Neutrophil (primary cell): ENCODE measurements at regions not wholly inside any gene's neighbourhood (a gene's known extent, or its start where the extent isn't known, plus 50 kb on each side); places are given as distances from the start of the nearest gene placed in this dataset.

Experiments used
- H3K27ac ChIP-seq: fragments of 200-600 bp; sonication (generic); 2 replicates; pipeline ENCODE4 v1.5.1; 2016; ENCODE audit warnings: mild to moderate bottlenecking, moderate library complexity
- H3K27me3 ChIP-seq: fragments of 200-600 bp; sonication (generic); 2 replicates; pipeline ENCODE4 v1.6.0; 2016; ENCODE audit warnings: mild to moderate bottlenecking
- H3K36me3 ChIP-seq: fragments of 200-600 bp; sonication (generic); 2 replicates; pipeline ENCODE4 v1.5.1; 2017
- H3K4me1 ChIP-seq, 2 experiments: fragments of 200-600 bp in 1 of 2; sonication (generic) in 1 of 2; 1 replicate in 1 of 2; 2 replicates in 1 of 2; pipeline versions ENCODE4 v1.5.1 to v1.6.1; 2013 to 2016; ENCODE audit warnings: low read depth in 1 of 2, low read length in 1 of 2, mild to moderate bottlenecking in 1 of 2, moderate library complexity in 1 of 2; ENCODE audit not compliant: control insufficient read depth in 1 of 2, insufficient read depth in 1 of 2
- H3K4me3 ChIP-seq, 2 experiments: fragments of 200-600 bp in 1 of 2; sonication (generic) in 1 of 2; 1 replicate in 1 of 2; 2 replicates in 1 of 2; pipeline ENCODE4 v1.5.1; 2013 to 2016; ENCODE audit warnings: low read depth in 1 of 2, low read length in 1 of 2, mild to moderate bottlenecking in 1 of 2, moderate library complexity in 1 of 2
- H3K9me3 ChIP-seq: fragments of 200-600 bp; sonication (generic); 2 replicates; pipeline ENCODE4 v1.5.1; 2016
- CTCF ChIP-seq: fragments of 200-600 bp; sonication (generic); IDR thresholded peaks from 2 replicates; pipeline ENCODE4 v1.5.1; 2016; ENCODE audit warnings: antibody characterized with exemption

GRCh38 chr4:160848901-160849760 lies 1314.7 kb downstream of the FSTL5 start:
- H3K27ac ChIP-seq = no peak overlapping the region

GRCh38 chr4:160864253-160864652 lies 1299.5 kb downstream of the FSTL5 start:
- Histone ChIP-seq H3K4me1 (no peaks in the 10 kb centered on the region), H3K27ac (no peak overlapping the region), H3K4me3 (no peak overlapping the region), H3K36me3 (no peaks in the 10 kb centered on the region), H3K9me3 (no peaks in the 10 kb centered on the region), H3K27me3 (no peaks in the 10 kb centered on the region)
- no peak for TF ChIP-seq CTCF

More at GRCh38 chr4:160848901-160849760, 1314.7 kb downstream of the FSTL5 start:
- no peaks in the 10 kb centered on the region for H3K4me1 ChIP-seq
- H3K27me3 ChIP-seq = no peaks in the 10 kb centered on the region
- TF ChIP-seq CTCF = no peak
- no peak overlapping the region for H3K4me3 ChIP-seq
- no peaks in the 10 kb centered on the region for H3K36me3 ChIP-seq
- no peaks in the 10 kb centered on the region for H3K9me3 ChIP-seq

- no peak overlapping the region for H3K4me3 ChIP-seq
- H3K9me3 ChIP-seq = no peaks in the 10 kb centered on the region
- H3K4me1 ChIP-seq = no peaks in the 10 kb centered on the region
- no peak for TF ChIP-seq CTCF
- no peak overlapping the region for H3K27ac ChIP-seq
- no peaks in the 10 kb centered on the region for H3K36me3 ChIP-seq
- H3K27me3 ChIP-seq = no peaks in the 10 kb centered on the region
Measured at GRCh38 chr4:160869899-160870298, 1293.9 kb downstream of the FSTL5 start.

- no peaks in the 10 kb centered on the region for H3K9me3 ChIP-seq
- no peak overlapping the region for H3K4me3 ChIP-seq
- no peaks in the 10 kb centered on the region for H3K27me3 ChIP-seq
- no peak for TF ChIP-seq CTCF
- H3K27ac ChIP-seq = no peak overlapping the region
- H3K36me3 ChIP-seq = no peaks in the 10 kb centered on the region
- no peaks in the 10 kb centered on the region for H3K4me1 ChIP-seq
Measured at GRCh38 chr4:160872491-160872890, 1291.3 kb downstream of the FSTL5 start.

GRCh38 chr4:160877087-160877790 lies 1286.6 kb downstream of the FSTL5 start:
- H3K4me1 ChIP-seq = no peaks in the 10 kb centered on the region
- H3K27ac ChIP-seq = no peak overlapping the region
- TF ChIP-seq CTCF = no peak
- no peaks in the 10 kb centered on the region for H3K9me3 ChIP-seq
- H3K27me3 ChIP-seq = no peaks in the 10 kb centered on the region
- H3K4me3 ChIP-seq = no peak overlapping the region
- no peaks in the 10 kb centered on the region for H3K36me3 ChIP-seq
